Tibial artery (tissue), 4 donors: ENCODE measurements at regions not wholly inside any gene's neighbourhood (a gene's known extent, or its start where the extent isn't known, plus 50 kb on each side); places are given as distances from the start of the nearest gene placed in this dataset.

Source experiments
- DNase-seq, 2 donors: peaks; one replicate each; pipeline ENCODE4 v3.0.0-alpha.2; 2019
- H3K27ac ChIP-seq, 2 donors: fragments of 200-600 bp; sonication (generic) in 1 of 2; 1 replicate in 1 of 2; 2 replicates in 1 of 2; pipeline ENCODE4 v1.5.1; 2018 to 2019; ENCODE audit warnings: mild to moderate bottlenecking in 1 of 2
- H3K27me3 ChIP-seq, 2 donors: fragments of 200-600 bp; sonication (generic) in 1 of 2; one replicate each; pipeline versions ENCODE4 v1.5.1 to v1.6.0; 2016 to 2019
- H3K36me3 ChIP-seq, 3 donors: fragments of 200-600 bp; sonication (generic) in 2 of 3; one replicate each; pipeline ENCODE4 v1.5.1; 2016 to 2019; ENCODE audit warnings: mild to moderate bottlenecking in 2 of 3
- H3K4me1 ChIP-seq, 4 donors: fragments of 200-600 bp; sonication (generic) in 2 of 4; 1 replicate in 3 of 4; 2 replicates in 1 of 4; pipeline ENCODE4 v1.5.1; 2016 to 2019
- H3K4me3 ChIP-seq, 2 donors: fragments of 200-600 bp; sonication (generic) in 1 of 2; 1 replicate in 1 of 2; 2 replicates in 1 of 2; pipeline ENCODE4 v1.5.1; 2018 to 2019; ENCODE audit warnings: mild to moderate bottlenecking in 2 of 2
- H3K9me3 ChIP-seq, 3 donors: fragments of 200-600 bp; sonication (generic) in 1 of 3; one replicate each; pipeline ENCODE4 v1.5.1; 2016 to 2019
- intact Hi-C: fragments of 100-400 bp; cut with DNase I; formaldehyde crosslinking; loops from one replicate; pipeline ENCODE4 v1.15.0; 2023; ENCODE audit warnings: low total_unique reads
- TF ChIP-seq, protein P1 (sequence below), 2 experiments: fragments of 200-600 bp in 1 of 2; fragments of 450-650 bp in 1 of 2; IDR thresholded peaks; one replicate each; pipeline ENCODE4 v1.5.1; 2017 to 2019; ENCODE audit warnings: antibody characterized with exemption in 2 of 2, mild to moderate bottlenecking in 1 of 2, moderate library complexity in 1 of 2

DNA sequence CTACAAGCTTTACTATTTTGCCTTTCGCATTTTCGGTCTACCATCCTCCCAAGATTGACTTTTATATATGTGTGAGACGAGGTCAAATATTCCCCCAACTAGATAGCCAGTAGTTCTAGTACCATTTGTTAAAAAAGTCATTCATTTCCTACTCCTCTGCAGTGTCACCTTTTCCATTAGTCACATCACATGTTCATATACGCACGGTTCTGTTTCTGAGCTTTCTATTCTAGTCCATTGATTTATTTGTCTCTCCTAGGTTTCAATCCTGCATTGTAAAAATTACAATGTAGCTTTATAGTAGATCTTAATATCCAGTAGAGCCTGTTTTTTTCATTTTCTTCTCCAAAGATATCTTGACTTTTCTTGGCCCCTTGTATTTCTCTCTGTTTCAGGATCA, 528.7 kb upstream of the TRPC7 start:
- TF ChIP-seq, protein P1, sequence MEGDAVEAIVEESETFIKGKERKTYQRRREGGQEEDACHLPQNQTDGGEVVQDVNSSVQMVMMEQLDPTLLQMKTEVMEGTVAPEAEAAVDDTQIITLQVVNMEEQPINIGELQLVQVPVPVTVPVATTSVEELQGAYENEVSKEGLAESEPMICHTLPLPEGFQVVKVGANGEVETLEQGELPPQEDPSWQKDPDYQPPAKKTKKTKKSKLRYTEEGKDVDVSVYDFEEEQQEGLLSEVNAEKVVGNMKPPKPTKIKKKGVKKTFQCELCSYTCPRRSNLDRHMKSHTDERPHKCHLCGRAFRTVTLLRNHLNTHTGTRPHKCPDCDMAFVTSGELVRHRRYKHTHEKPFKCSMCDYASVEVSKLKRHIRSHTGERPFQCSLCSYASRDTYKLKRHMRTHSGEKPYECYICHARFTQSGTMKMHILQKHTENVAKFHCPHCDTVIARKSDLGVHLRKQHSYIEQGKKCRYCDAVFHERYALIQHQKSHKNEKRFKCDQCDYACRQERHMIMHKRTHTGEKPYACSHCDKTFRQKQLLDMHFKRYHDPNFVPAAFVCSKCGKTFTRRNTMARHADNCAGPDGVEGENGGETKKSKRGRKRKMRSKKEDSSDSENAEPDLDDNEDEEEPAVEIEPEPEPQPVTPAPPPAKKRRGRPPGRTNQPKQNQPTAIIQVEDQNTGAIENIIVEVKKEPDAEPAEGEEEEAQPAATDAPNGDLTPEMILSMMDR (IDR thresholded peaks at IDR 0.05), result no peak
- intact Hi-C loops, result no loop called here

DNA sequence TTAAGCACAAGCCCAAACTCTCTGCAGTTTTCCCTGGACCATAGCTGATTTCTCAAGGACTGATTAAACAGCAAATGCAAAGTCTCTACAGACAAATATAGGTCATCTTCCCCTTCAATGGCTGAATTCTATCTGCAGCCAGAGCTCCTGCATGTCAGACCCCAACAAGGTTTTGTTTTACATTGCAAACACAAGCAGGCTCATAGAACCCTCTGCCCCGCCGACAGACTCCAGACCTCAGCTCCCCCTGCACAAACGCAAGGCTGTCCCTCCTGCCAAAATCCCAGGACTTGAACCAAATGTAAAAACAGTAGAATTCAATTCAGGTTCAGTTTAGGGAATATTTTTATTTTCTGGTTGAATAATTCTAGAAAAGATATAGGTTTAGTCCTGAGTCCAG, 526.7 kb upstream of the TRPC7 start:
- TF ChIP-seq, protein P1 (IDR thresholded peaks at IDR 0.05), result no peak
- H3K9me3 ChIP-seq, result no peaks in the 10 kb centered on the region
- H3K36me3 ChIP-seq, result no peaks in the 10 kb centered on the region
- H3K4me1 ChIP-seq, result no peaks in the 10 kb centered on the region
- no peaks in the 10 kb centered on the region for H3K27me3 ChIP-seq
- no peak overlapping the region for H3K27ac ChIP-seq
- intact Hi-C loops, result no loop called here
- no peak for DNase-seq
- H3K4me3 ChIP-seq, result no peak overlapping the region

More for the DNA sequence above, 528.7 kb upstream of the TRPC7 start:
- H3K27ac ChIP-seq, result no peak overlapping the region
- no peaks in the 10 kb centered on the region for H3K9me3 ChIP-seq
- no peaks in the 10 kb centered on the region for H3K4me1 ChIP-seq
- no peak for DNase-seq
- no peaks in the 10 kb centered on the region for H3K36me3 ChIP-seq
- H3K4me3 ChIP-seq, result no peak overlapping the region
- H3K27me3 ChIP-seq, result no peaks in the 10 kb centered on the region

DNA sequence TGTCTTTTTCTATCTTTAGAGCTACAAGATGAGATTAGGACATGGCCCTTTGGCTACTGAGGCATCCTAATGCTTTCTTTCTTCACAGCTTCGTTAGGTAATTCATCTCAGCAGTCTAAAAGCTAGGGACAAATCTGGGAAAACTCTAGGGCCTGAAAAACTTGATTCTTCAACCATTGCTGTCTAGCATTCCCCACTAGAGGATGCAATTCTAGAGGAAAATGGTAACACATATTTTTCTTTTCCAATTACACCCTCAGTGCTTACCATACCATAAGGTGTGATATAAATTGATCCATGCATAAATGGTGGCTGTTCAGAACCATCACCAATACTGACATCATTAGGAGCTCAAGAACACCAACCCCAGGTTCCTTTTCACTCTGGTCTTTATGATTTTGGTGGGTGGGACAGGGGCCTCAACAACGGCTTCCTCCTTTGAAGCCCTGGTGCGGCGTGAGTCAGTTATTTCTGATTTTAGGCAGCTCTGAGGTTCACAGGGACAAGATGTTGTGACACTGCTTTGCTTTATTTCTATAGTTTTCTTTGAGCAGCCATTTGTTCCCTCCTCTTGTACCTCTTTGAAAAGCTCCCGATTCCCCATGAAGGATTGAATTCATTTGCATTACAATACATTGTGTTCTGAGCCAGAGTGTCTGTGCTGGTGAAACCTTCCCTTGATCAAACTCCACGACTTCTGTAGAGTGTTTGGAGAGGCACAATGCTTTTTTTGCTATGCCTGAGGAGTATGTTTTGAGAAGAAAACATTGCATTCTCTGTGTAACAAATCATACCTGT, 526.0 kb upstream of the TRPC7 start:
- H3K4me3 ChIP-seq, result no peak overlapping the region
- no peaks in the 10 kb centered on the region for H3K9me3 ChIP-seq
- no peak for DNase-seq
- H3K36me3 ChIP-seq, result no peaks in the 10 kb centered on the region
- intact Hi-C loops, result no loop called here
- H3K4me1 ChIP-seq, result no peaks in the 10 kb centered on the region
- H3K27ac ChIP-seq, result no peak overlapping the region
- TF ChIP-seq, protein P1 (IDR thresholded peaks at IDR 0.05), result no peak
- no peaks in the 10 kb centered on the region for H3K27me3 ChIP-seq

DNA sequence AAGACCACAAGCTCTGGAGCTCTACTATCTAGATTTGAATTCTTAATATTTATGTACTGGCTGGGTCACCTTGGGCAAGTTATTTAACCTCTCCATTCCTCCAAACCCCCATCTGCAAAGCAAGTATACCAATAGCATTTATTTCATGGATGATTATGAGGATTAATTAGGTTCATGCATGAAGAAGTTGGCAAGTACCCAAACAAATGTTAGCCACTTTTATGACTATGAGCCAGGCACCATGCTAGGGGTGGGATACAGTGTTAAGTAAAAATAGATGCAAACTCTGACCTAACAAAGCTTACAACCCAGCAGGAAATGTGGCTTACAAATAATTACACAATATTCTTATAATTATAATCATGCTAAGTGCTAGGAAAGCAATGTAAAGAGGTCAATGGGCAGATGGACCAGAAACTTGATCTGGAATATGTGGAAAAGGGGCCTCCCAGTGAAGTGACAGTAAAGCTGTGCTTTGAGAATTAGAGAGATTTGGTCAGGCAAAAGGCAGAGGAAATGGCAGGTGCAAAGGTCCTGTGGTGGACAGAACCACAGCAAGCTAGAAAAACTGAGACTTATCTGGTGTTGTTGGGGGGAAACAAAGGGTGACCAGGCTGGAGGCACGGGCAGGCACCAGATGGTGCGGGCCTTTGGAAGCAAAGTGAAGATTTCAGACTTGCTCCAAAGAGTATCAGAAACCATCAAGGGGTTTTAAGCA, 525.2 kb upstream of the TRPC7 start:
- Histone ChIP-seq H3K27ac (no peak overlapping the region), H3K4me3 (no peak overlapping the region), H3K27me3 (no peaks in the 10 kb centered on the region), H3K9me3 (no peaks in the 10 kb centered on the region), H3K4me1 (no peaks in the 10 kb centered on the region), H3K36me3 (no peaks in the 10 kb centered on the region)
- intact Hi-C loops, result no loop called here
- no peak for DNase-seq
- TF ChIP-seq, protein P1 (IDR thresholded peaks at IDR 0.05), result no peak

DNA sequence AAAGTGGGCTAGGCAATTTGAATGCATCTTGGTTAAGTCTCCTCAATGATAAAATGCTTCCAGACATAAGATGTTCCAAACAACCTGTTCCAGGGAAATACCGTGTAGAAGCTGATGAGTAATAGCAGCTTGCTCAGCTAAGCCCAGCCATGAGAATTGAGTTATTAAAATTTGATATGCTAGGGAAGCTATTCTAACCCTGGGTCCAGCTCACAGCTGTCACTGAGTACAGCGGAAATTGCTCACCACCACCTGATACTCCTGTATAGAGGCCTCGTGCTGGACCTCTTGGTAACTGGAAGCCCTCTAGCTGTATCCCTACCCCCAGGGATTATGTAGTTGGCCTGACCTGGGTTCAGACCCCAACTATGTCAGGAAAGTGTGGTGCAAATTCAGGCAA, 521.3 kb upstream of the TRPC7 start:
- Histone ChIP-seq H3K9me3 (no peaks in the 10 kb centered on the region), H3K4me3 (no peak overlapping the region), H3K27me3 (no peaks in the 10 kb centered on the region), H3K4me1 (no peaks in the 10 kb centered on the region), H3K27ac (no peak overlapping the region), H3K36me3 (no peaks in the 10 kb centered on the region)
- intact Hi-C loops, result no loop called here
- DNase-seq, result no peak
- TF ChIP-seq, protein P1 (IDR thresholded peaks at IDR 0.05), result no peak
